NCI-H526 (cell line): ENCODE measurements at regions not wholly inside any gene's neighbourhood (a gene's known extent, or its start where the extent isn't known, plus 50 kb on each side); places are given as distances from the start of the nearest gene placed in this dataset.
"Not testable (repeated sequence)": the region's sequence is repeated elsewhere in the genome, so short reads cannot be mapped to it uniquely, and the experiment has no call there.

Source experiments
- DNase-seq, 2 experiments: peaks; one replicate each; lab custom pipeline; 2025; lab: John Stamatoyannopoulos, UW

DNA sequence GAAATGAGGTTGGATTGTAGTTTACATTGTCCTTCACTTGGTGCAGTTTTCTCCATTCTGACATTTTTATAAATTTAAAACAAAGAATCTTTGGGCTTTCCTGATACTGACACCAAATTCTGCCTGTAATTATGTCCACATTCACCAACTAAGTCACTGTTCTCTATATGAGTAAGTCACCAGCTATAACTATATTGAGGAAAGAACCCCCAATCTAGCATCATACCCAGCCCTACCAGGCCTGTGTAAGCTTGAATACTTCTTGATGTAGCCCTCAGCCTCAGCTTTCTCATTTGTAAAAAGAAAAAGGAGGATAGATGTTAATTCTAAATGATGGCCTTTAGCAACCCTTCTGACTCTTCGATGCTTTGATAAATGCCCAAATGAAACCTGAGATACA lies 112.7 kb upstream of the FST start:
- DNase-seq = no peak

DNA sequence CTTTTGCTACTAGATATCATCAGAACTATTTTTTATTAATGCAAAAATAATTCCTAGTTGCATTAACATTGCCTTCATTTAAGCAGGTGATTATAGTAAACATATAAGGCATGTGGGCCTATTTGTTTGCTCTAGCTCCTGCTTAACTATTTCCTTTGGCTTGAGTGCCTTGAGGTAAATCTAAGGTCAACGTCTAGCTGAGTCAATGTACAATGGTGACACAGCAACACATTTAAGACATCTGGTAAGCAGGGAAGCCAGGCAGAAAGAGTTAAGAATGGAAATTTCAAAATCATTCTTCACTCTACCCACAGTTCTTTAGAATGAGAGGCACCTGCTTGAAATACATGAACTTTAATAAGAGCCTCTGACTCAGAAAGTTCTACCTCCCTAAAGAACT lies 111.9 kb upstream of the FST start:
- DNase-seq = no peak

DNA sequence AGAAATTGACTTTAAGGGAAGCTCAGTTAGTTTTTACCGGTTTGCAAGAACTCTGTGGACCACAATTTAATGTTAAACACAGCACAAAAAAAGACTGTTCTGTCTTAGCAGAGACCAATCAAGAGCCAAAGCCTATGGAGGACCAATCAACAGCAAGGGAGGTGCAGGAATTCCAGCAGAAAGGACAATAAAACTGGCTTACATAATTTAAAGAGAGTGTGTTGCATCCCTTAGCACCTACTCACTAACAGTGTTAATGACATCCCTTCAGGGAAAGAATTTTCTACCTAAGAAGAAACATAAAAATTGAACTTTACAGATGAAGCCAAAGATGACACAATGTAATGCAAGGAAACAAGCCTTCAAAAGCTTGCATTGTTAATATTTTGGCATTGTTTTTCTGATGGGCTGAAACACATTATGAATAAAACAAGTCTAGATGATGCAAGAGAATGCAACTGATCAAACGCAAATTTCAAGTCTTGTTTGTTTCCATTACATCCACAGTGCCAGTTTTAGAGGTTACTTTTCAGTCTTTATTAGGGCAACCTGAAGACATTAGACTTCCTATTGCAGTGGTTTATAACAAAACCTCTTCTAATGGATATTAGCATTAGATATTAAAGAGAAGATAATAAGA lies 111.3 kb upstream of the FST start:
- DNase-seq = no peak

DNA sequence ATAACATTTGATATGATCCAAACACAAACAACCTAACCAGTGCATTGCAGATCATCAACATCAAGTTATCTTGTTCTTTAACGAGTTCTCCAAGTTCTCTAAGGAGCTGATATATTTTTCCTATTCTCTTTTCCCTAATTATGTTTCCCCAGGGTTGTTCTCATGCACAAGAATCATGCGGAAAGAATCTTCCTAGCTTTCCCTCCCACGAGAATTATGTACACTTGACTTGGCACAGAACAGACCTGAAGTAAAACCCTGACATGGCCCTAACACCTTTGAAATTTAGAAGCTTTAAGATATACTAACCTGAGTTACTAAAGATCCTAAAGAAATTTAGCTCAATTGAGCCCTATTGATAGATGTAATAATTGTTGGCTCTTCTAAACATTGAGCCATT lies 110.7 kb upstream of the FST start:
- no peak for DNase-seq

DNA sequence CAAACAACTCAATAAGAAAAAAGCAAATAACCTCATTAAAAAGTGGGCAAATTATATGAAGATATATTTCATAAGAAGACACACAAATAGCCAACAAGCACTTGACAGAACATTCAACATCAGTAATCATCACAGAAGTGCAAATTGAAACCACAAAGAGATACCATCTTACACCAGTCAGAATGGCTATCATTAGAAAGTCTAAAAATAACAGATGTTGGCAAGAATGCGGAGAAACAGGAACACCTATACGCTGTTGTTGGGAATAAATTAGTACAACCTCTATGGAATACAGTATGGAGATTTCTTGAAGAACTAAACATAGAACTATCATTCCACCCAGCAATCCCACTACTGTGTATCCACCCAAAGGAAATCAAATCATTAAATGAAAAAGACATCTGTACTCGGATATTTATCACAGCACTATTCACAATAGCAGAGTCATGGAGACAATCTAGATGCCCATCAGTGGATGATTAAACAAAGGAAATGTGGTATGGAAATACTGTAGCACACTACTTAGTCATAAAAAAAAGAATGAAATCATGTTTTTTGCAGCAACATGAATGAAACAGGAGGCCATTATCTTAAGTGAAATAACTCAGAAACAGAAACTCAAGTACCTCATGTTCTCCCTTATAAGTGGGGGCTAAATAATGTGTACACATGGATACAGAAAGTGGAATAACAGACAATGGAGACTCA lies 106.8 kb upstream of the FST start:
- no peak for DNase-seq

DNA sequence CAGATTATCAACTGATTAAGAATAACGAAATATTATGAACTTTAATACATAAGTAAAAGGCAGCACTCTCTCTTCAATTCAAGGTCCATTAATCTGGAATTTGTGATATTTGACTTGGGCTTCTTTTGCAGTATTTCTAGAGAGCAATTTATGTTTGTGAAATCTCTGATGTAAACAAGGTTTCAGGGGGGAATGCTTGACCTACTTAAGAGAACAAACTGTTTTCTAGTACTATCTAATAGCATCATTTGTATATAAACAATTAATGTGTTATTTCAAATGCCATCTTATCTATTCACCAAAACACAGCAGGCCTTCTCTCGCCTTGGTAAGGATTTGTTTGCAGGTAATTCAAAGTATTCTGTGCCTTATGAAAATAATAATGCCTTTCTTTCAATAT lies 103.6 kb upstream of the FST start:
- DNase-seq = no peak

DNA sequence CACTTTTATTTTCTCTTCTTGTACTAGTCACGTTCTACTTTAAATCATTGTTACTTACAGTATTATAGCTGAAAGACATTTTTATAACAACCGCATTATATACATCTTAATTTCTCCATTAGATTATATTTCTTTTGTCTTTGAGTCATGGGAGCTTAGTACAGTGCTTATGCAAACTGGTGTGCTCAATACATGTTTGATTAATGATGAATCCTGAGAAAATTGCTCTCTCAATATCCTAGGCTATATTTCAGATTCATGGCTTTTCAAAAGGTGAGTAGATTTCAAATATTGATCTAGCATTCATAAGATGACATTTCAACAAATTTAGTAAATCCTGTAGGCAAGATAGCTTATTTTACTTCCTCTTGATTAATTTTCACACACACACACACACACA lies 102.2 kb upstream of the FST start:
- DNase-seq = no peak

DNA sequence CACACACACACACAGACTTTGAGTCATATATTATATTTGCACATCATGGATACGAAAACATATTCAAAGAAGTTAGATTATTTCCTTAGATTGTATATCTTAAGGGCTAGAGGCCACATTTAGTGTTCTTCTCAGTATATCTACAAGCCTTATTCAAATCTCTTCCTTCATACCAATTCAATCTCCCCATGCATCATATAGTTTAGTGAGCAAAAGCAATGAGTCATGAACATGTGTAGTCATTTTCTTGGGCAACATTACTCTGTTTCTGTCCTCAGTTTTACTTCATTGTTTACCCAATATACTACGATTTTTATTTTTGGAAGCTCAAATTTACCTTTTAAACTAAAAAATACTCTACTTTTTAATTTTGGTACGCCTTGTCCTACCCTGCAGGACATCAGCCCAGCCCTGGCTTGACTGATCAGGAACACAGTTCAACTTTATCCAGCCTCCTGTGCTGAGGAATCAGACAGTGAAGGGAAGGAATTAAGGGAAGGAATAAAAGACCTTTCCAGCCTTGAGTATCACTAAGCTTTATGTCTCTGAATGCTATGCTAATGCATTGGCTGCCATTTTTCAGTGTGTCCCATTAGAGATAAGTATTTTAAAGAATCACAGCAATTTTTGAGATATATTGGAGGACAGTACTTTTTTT lies 101.7 kb upstream of the FST start:
- DNase-seq = no peak

DNA sequence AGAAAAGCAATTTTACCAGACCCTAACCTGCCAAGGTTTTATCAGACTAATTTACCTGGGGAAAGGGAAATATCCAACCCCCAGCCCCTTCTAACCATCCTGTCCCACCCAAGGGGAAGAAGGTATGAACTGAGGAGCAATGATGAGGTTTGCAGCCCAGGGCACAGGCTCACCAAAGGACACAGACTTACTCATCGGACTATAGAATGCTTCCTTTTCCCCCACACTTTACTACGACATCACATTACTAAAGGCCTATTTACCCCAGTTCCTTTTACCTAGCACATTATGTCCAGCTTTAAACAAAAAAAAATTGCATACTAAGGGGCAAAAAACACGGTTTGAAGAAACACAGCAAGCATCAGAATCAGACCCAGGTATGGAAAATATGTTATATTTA lies 94.1 kb upstream of the FST start:
- no peak for DNase-seq

DNA sequence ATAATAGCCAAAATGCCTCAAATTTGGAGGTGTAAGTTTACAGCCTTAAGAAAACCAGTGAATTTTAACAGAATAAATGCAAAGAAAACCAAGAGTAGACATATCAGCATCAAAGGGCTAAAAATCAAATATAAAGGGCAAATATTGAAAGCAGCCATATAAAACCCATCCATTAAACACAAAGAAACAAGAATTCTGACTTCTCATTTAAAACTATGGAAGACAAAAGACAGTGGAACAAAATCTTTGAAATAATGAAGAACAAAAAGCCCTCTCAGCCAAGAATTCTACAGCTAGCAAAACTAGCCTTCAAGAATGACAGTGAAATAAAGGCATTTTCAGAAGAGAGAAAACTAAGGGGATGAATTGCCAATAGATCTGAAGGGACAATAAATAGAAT lies 91.3 kb upstream of the FST start:
- no peak for DNase-seq

DNA sequence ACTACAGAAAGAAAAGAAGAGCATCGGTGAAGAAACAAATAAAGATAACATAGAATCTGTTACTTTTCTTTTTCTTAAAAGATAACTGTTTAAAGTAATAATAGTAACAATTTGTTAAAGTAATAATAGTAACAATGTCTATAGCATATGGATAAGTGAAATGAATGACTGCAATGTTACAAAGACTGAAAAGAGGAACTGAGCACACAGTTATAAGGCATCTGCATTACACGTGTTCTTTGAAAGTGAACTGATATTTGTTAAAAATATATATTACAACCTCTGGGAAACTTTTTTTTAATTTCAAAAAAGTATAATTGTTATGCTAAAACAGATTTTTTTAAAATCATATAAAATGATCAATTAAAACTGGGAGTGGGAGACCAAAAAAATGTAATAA lies 88.4 kb upstream of the FST start:
- no peak for DNase-seq

DNA sequence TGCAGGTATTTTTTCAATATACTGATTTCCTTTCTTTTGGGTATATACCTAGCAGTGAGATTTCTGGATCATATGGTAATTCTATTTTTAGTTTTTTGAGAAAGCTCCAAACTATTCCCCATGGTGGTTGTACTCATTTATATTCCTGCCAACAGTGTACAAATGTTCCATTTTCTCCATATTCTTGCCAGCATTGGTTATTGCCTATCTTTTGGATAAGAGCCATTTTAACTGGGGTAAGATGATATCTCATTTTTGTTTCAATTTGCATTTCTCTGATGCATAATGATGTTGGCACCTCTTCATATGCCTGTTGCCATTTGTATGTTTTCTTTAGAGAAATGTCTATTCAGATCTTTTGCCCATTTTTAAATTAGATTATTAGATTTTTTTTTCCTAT lies 85.6 kb upstream of the FST start:
- no peak for DNase-seq

DNA sequence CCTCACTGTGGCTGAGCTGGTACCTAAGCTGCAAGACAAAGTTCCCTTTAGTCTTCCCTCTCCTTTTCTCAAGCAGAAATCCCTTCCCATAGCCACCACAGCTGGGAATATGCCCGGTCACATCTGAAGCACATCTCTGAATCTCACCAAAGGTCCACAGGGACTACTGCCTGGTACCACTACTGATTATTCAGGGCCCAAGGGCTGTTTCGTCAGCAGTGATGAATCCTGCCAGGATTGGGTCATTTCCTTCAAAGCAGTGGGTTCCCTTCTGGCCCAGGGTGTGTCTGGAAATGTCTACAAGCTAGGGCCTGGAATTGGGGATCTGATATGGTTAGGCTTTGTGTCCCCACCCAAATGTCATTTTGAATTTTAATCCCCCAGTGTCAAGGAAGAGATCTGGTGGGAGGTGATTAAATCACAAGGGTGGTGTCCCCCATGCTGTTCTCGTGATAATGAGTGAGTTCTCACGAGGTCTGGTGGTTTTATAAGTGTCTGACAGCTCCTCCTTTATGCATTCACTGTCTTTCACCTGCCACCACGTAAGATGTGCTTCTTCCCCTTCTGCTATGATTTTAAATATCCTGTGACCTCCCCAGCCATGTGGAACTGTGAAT lies 83.2 kb upstream of the FST start:
- DNase-seq = no peak

DNA sequence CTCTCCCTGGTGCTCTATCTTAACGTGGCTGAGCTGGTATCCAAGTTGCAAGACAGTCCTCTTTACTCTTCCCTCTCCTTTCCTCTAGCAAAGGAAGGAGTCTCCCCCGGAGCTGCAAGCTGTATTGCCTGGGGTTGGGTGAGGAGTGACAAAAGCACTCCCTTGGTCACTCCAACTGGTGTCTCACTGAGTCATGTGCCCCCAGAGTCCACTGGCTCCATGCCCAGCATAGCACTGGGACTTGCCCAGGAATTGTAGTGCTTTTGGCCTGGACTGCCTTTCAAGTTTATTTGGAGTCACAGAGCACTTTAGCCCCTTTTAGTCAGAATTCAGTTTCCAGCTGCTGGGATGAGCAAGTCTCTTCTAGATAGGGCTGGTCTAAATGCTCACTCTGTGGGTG lies 82.6 kb upstream of the FST start:
- no peak for DNase-seq

DNA sequence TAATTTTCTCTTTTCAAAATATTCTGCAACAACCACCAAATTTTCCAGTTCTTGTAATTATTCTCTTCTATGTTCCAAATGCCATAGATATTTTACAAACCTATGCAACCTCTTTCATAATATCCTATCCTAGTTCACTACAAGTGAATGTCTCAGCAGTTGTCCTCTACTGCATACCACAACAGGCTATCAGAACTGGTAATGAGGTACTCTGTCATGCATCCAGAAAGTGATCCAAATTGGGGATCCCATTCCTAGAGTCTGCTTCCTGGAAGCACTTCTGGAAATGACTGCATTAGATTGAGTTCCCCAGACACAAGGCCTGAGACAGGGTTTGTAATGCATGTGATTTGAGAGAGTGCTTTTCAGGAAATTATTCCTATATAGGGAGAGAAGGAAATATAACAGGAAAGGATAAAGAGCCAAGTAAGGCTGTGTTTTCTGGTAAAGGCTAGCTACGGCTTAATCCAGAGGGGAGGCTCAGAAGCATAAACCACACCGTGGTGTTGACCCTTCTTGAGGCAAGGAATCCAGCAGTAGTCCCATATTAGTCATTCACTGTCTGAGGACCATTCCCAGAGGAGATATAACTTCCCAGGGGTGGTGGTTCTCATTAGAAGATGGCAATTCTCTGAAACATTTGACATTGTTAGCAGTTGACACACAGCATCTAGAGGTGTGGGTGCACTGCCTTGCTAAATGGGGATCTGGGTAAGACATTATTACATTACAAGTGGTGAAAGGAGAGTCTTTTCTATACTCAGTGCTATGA lies 80.3 kb upstream of the FST start:
- DNase-seq = no peak

DNA sequence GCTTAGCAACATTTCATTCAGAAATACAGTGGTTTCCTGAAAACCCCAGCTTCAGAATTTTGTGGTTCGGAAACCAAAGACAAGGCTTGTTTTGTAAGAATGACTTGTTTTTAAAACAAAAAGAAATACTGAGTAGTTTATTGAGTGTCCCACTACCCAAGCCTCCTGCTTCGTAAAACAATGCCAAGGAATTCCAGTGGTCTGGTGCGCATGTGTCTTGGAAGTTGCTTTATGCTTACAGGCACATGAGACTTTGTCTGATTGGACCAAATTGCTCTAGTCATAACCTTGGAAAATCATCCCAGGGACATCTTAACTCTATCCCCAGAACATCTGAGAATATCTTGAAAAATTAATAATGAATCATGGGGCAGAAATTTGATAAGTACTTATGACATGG lies 77.1 kb upstream of the FST start:
- DNase-seq = no peak

DNA sequence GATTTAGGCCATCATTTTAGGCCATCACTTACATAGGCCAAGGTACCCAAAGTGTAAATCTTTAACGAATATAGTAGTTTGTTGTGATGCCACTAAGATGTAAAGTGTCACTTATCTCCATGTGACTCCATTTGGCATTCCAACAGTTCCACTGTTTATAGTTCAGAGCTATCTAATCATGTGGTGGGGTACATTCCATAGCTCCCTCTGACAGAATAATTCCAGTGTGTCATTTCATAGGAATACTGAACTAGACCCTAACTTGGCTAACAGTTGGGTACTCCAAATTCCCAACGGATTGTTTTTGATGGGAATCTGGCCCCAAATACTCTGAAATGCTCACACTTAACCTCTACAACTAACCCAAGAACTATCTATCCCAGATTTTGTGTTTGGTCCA lies 76.7 kb upstream of the FST start:
- no peak for DNase-seq

DNA sequence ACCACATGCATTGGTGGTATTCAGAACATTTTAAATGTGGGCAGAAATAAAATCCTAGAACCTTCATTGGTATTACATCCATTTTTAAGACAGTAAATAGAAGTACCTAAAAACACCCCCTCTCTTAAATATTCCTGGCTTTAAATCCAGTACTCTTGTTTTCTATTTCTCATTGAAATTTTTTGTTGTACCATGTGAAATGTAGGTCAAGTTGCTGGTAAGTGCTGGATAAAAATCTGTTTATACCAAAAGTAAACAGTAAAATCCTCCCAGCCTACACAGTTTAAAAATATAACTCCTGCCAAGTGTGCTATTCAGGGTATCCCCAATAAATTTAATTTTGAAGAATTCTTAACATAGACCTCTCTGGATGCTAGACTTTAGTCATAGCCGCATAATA lies 75.0 kb upstream of the FST start:
- DNase-seq = no peak

DNA sequence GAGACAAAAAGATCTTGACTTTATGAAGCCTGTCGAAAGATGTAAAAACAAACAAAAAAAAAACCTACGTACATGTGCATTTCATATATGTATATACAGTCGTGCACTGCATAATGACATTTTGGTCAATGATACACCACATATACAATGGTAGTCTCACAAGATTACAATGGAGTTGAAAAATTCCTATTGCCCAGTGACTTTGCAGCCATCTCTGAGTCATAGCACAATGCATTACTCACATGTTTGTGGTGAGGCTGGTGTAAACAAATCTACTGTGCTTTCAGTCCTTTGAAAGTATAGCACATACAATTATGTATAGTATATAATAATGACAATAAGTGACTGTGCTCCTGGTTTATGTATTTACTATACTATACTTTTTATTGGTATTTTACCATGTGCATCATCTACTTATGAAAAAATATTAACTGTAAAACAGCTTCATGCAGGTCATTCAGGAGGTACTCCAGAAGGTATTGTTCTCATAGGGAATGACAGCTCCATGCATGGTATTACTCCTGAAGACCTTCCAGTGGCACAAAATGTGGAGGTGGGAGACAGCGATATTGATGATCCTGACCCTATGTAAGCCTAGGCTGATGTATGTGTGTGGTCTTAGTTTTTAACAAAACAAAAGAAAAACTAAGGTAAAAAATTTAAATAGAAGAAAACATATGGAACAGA lies 73.7 kb upstream of the FST start:
- DNase-seq = no peak

DNA sequence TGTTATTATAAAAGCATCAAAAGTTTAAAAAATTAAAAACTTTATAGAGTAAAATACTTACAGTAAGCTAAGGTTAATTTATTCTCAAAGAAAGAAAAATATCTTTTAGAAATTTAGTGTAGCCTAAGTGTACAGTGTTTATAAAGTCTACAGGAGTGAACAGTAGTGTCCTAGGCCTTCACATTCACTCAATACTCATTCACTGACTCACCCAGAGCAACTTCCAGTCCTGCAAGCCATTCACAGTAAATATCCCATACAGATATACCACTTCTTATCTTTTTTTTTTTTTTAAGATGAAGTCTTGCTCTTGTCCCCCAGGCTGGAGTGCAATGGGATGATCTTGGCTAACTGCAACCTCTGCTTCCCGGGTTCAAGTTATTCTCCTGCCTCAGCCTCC lies 73.1 kb upstream of the FST start:
- DNase-seq = no peak

DNA sequence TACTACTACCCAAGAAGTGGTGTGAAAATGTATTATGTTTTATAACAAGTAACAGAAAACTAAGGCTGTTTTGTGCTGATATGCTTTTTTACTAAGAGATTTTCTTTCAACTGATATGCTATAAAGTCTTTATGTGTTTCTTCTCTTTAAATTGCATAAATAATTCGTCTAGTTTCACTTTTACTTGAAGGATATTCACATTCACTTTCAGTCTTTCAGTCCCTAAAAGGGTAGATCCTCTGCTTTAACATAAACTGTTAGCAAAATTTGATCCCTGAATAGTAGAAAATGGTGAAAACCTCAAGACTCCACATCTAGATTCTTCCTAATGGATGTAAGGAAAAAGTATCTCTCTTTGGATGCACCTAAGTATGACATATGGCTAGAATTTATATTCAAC lies 69.0 kb upstream of the FST start:
- DNase-seq = no peak

DNA sequence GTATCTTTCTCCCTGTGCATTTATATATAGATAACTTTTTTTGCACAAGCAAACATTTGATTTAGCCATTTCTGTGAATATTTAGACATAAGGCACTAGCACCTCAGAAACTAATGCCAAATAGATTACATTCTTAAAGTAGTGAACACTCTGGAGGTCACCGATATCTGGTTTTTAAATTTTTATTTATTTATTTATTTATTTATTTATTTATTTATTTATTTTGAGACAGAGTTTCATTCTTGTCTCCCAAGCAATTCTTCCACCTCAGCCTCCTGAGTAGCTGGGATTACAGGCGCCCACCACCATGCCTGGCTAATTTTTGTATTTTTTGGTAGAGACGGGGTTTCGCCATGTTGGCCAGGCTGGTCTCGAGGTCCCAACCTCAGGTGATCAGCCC lies 67.9 kb upstream of the FST start:
- not testable (repeated sequence) for DNase-seq
